Right lobe of liver (tissue), 6 donors: ENCODE measurements at regions not wholly inside any gene's neighbourhood (a gene's known extent, or its start where the extent isn't known, plus 50 kb on each side); places are given as distances from the start of the nearest gene placed in this dataset.

Experiments
- ATAC-seq, 4 donors: fragments of 200-7000 bp; cut with Tn5 transposase; one replicate each; pipeline ENCODE4 v1.9.1; 2020; ENCODE audit warnings: mild to moderate bottlenecking in 4 of 4, moderate library complexity in 4 of 4
- DNase-seq, 3 donors: peaks; one replicate each; pipeline ENCODE4 v3.0.0-alpha.2; 2020
- H3K27ac ChIP-seq, 3 donors: fragments of 200-600 bp; one replicate each; pipeline ENCODE4 v1.8.0; 2022
- H3K27me3 ChIP-seq, 2 donors: fragments of 200-600 bp; one replicate each; pipeline ENCODE4 v1.8.0; 2022
- H3K36me3 ChIP-seq, 4 donors: fragments of 200-600 bp; sonication (generic) in 1 of 4; one replicate each; pipeline versions ENCODE4 v1.5.1 to v1.8.0; 2017 to 2022; ENCODE audit warnings: control low read depth in 1 of 4
- H3K4me1 ChIP-seq, 4 donors: fragments of 200-600 bp; sonication (generic) in 1 of 4; one replicate each; pipeline versions ENCODE4 v1.5.1 to v1.8.0; 2017 to 2022; ENCODE audit warnings: control low read depth in 1 of 4
- H3K4me3 ChIP-seq, 3 donors: fragments of 200-600 bp; one replicate each; pipeline ENCODE4 v1.8.0; 2022
- H3K9me3 ChIP-seq, 4 donors: fragments of 200-600 bp; sonication (generic) in 1 of 4; one replicate each; pipeline versions ENCODE4 v1.5.1 to v1.8.0; 2017 to 2022; ENCODE audit warnings: control low read depth in 1 of 4
- CTCF ChIP-seq, 4 donors: fragments of 200-600 bp in 3 of 4; fragments of 450-650 bp in 1 of 4; IDR thresholded peaks; one replicate each; pipeline versions ENCODE4 v1.5.1 to v1.8.0; 2016 to 2022; ENCODE audit warnings: antibody characterized with exemption in 4 of 4, mild to moderate bottlenecking in 2 of 4
- POLR2A ChIP-seq: fragments of 450-650 bp; IDR thresholded peaks from one replicate; pipeline ENCODE4 v1.6.1; 2017; ENCODE audit warnings: antibody characterized with exemption, mild to moderate bottlenecking
- WGBS: methylation state at CpG from one replicate; pipeline ENCODE4 v1.1.6; 2018; ENCODE audit warnings: low coverage, low lambda C conversion rate; ENCODE audit not compliant: insufficient coverage; ENCODE audit errors: missing lambda C conversion rate; 5-methylcytosine and 5-hydroxymethylcytosine counted together
- intact Hi-C, 2 donors: fragments of 100-400 bp; cut with DNase I; formaldehyde crosslinking; loops; one replicate each; pipeline versions ENCODE4 v1.11.2 to v1.14.1; 2022
- donor health status: DM: no; HTN: yes; CAD: no.
- donor health status: DM: no; HTN: no; CAD: no.
- donor health status: DM: no; HTN: no; CAD: no.
- donor health status: DM: no; HTN: yes; CAD: no.
- donor health status: DM: no; HTN: yes; CAD: no.

- H3K9me3 ChIP-seq, result no peaks in the 10 kb centered on the region
These were observed 701.5 kb downstream of the NUP35 start for GRCh38 chr2:183825710-183826109.

GRCh38 chr2:183829931-183830330, 705.7 kb downstream of the NUP35 start:
- DNase-seq, result no peak
- Histone ChIP-seq H3K9me3 (no peaks in the 10 kb centered on the region), H3K4me3 (no peak overlapping the region), H3K4me1 (no peaks in the 10 kb centered on the region), H3K27me3 (no peaks in the 10 kb centered on the region), H3K36me3 (no peaks in the 10 kb centered on the region), H3K27ac (no peak overlapping the region)
- ATAC-seq, result no peak
- TF ChIP-seq POLR2A (no peak), CTCF (IDR thresholded peaks at IDR 0.05) (no peak)
- WGBS, result 86% methylated on average over 2 of the region's 2 CpGs
- intact Hi-C loops, result no loop called here

More at GRCh38 chr2:183825710-183826109, 701.5 kb downstream of the NUP35 start:
- no peak for ATAC-seq
- Histone ChIP-seq H3K27ac (no peak overlapping the region), H3K36me3 (no peaks in the 10 kb centered on the region), H3K27me3 (no peaks in the 10 kb centered on the region), H3K4me3 (no peak overlapping the region), H3K4me1 (no peaks in the 10 kb centered on the region)
- no peak for TF ChIP-seq CTCF (IDR thresholded peaks at IDR 0.05)
- no peak for TF ChIP-seq POLR2A
- intact Hi-C loops, result no loop called here
- DNase-seq, result no peak
- 46% methylated on average over 3 of the region's 3 CpGs for WGBS

GRCh38 chr2:183837157-183837556, 712.9 kb downstream of the NUP35 start:
- DNase-seq, result no peak
- WGBS, result 25% methylated on average over 2 of the region's 2 CpGs
- Histone ChIP-seq H3K9me3 (no peaks in the 10 kb centered on the region), H3K36me3 (no peaks in the 10 kb centered on the region), H3K27me3 (no peaks in the 10 kb centered on the region), H3K4me3 (no peak overlapping the region), H3K4me1 (no peaks in the 10 kb centered on the region), H3K27ac (no peak overlapping the region)
- intact Hi-C loops, result no loop called here
- no peak for TF ChIP-seq POLR2A
- no peak for TF ChIP-seq CTCF (IDR thresholded peaks at IDR 0.05)
- no peak for ATAC-seq

- intact Hi-C loops, result no loop called here
These were observed 714.1 kb downstream of the NUP35 start for GRCh38 chr2:183838295-183838694.

More at GRCh38 chr2:183838295-183838694, 714.1 kb downstream of the NUP35 start:
- Histone ChIP-seq H3K27ac (no peak overlapping the region), H3K9me3 (no peaks in the 10 kb centered on the region), H3K27me3 (no peaks in the 10 kb centered on the region), H3K4me1 (no peaks in the 10 kb centered on the region), H3K36me3 (no peaks in the 10 kb centered on the region), H3K4me3 (no peak overlapping the region)
- TF ChIP-seq CTCF (IDR thresholded peaks at IDR 0.05), result no peak
- no peak for TF ChIP-seq POLR2A
- no peak for ATAC-seq
- WGBS, result 55% methylated on average over 4 of the region's 5 CpGs
- no peak for DNase-seq
